ENCODE measurements at regions not wholly inside any gene's neighbourhood (a gene's known extent, or its start where the extent isn't known, plus 50 kb on each side); places are given as distances from the start of the nearest gene placed in this dataset.

GRCh38 chr1:244139655-244140054 is 88.6 kb downstream of the ZBTB18 start:
- 43 to 47% methylated on average over 16 of the region's 16 CpGs for WGBS, 2 donors
- peak overlapping the region in 4 of 10 donors; percentile 5 to 86 (median 60) for H3K27ac ChIP-seq
- no peak for TF ChIP-seq CTCF (IDR thresholded peaks at IDR 0.05)
- no peak overlapping the region for H3K4me3 ChIP-seq
- ATAC-seq (no peak), DNase-seq (no peak)
- no peaks in the 10 kb centered on the region for H3K9me3 ChIP-seq
- intact Hi-C loops (cut with DNase I): loop anchor here in 2 of 10 donors (5.0 to 10.0 kb wide), 2 partner anchors 65 to 92 kb away; no protein-coding TSS in a partner anchor
- peaks cover 0 to 11% (median 0%) of the 10 kb centered on the region in 7 donors for H3K27me3 ChIP-seq
- H3K36me3 ChIP-seq: no peaks in the 10 kb centered on the region
- H3K4me1 ChIP-seq: peaks cover 0 to 28% (median 9%) of the 10 kb centered on the region in 9 donors

- no peaks in the 10 kb centered on the region for H3K36me3 ChIP-seq
- ATAC-seq (no peak), DNase-seq (no peak)
- intact Hi-C loops (cut with DNase I): no loop called here
- H3K27ac ChIP-seq: no peak overlapping the region
- WGBS, 2 donors: 93 to 98% methylated on average over 3 of the region's 3 CpGs
- no peak overlapping the region for H3K4me3 ChIP-seq
- TF ChIP-seq CTCF (IDR thresholded peaks at IDR 0.05): no peak
- peaks cover 0 to 28% (median 9%) of the 10 kb centered on the region in 9 donors for H3K4me1 ChIP-seq
- no peaks in the 10 kb centered on the region for H3K9me3 ChIP-seq
- H3K27me3 ChIP-seq: peaks cover 0 to 11% (median 0%) of the 10 kb centered on the region in 7 donors
Measured at GRCh38 chr1:244140420-244140819, 89.3 kb downstream of the ZBTB18 start.

- H3K27ac ChIP-seq: no peak overlapping the region
- ATAC-seq (no peak), DNase-seq (no peak)
- H3K27me3 ChIP-seq: peaks cover 0 to 5% (median 0%) of the 10 kb centered on the region in 7 donors
- no peak overlapping the region for H3K4me3 ChIP-seq
- no peak for TF ChIP-seq CTCF (IDR thresholded peaks at IDR 0.05)
- H3K9me3 ChIP-seq: no peaks in the 10 kb centered on the region
- no peaks in the 10 kb centered on the region for H3K36me3 ChIP-seq
- 91 to 92% methylated on average over 2 of the region's 2 CpGs for WGBS, 2 donors
- intact Hi-C loops (cut with DNase I): no loop called here
- peaks cover 0 to 9% (median 0%) of the 10 kb centered on the region in 9 donors for H3K4me1 ChIP-seq
Measured at GRCh38 chr1:244144053-244144452, 93.0 kb downstream of the ZBTB18 start.

- WGBS, 2 donors: 75 to 78% methylated on average over 5 of the region's 5 CpGs
- H3K4me3 ChIP-seq: no peak overlapping the region
- no peaks in the 10 kb centered on the region for H3K36me3 ChIP-seq
- H3K4me1 ChIP-seq: no peaks in the 10 kb centered on the region
- ATAC-seq (no peak), DNase-seq (no peak)
- no peaks in the 10 kb centered on the region for H3K9me3 ChIP-seq
- H3K27ac ChIP-seq: no peak overlapping the region
- intact Hi-C loops (cut with DNase I): no loop called here
- TF ChIP-seq CTCF (IDR thresholded peaks at IDR 0.05): no peak
- peaks cover 0 to 4% (median 0%) of the 10 kb centered on the region in 7 donors for H3K27me3 ChIP-seq
Measured at GRCh38 chr1:244150071-244150470, 99.0 kb downstream of the ZBTB18 start.
